Endothelial cell of umbilical vein (primary cell): ENCODE measurements at regions not wholly inside any gene's neighbourhood (a gene's known extent, or its start where the extent isn't known, plus 50 kb on each side); places are given as distances from the start of the nearest gene placed in this dataset.

ENCODE experiments used
- POLR2A ChIP-seq: IDR thresholded peaks from 2 replicates; pipeline ENCODE4 v1.6.1; 2012; ENCODE audit warnings: low read depth, mild to moderate bottlenecking, control low read depth, low read length
- TF ChIP-seq, protein P1 (sequence below), 2 donors: IDR thresholded peaks; 1 replicate in 1 of 2; 2 replicates in 1 of 2; pipeline ENCODE4 v1.5.1; 2011; ENCODE audit warnings: low read length in 2 of 2, mild to moderate bottlenecking in 2 of 2, moderate library complexity in 2 of 2, control low read depth in 1 of 2, inconsistent platforms in 1 of 2, low read depth in 1 of 2; ENCODE audit not compliant: insufficient read depth in 1 of 2; ENCODE audit errors: extremely low read depth in 1 of 2
- TF ChIP-seq, protein P2 (sequence below): IDR thresholded peaks from 2 replicates; pipeline ENCODE4 v1.6.1; 2011; ENCODE audit not compliant: insufficient read depth, insufficient read length

DNA sequence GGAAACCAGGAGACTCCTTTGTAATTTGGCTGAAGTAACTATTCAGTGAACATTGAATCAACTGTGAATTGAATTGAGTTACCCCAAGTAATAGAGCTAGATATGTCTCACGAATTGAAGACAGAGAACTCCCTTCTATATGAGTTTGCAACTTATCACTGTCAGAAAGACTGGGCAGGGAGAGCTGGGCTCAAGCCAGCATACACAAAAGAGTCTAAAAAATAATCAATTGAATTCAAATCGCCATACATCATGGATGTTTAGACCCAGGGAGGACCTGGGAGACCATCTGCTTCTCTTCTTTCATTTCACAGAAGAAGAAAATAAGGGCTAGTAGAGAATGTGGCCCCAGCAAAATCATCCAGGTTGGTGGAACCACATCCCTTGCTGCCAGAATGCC is 503.1 kb upstream of the AUTS2 start:
- no peak for TF ChIP-seq POLR2A
- TF ChIP-seq, protein P1, sequence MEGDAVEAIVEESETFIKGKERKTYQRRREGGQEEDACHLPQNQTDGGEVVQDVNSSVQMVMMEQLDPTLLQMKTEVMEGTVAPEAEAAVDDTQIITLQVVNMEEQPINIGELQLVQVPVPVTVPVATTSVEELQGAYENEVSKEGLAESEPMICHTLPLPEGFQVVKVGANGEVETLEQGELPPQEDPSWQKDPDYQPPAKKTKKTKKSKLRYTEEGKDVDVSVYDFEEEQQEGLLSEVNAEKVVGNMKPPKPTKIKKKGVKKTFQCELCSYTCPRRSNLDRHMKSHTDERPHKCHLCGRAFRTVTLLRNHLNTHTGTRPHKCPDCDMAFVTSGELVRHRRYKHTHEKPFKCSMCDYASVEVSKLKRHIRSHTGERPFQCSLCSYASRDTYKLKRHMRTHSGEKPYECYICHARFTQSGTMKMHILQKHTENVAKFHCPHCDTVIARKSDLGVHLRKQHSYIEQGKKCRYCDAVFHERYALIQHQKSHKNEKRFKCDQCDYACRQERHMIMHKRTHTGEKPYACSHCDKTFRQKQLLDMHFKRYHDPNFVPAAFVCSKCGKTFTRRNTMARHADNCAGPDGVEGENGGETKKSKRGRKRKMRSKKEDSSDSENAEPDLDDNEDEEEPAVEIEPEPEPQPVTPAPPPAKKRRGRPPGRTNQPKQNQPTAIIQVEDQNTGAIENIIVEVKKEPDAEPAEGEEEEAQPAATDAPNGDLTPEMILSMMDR (IDR thresholded peaks at IDR 0.05; ENCODE audit: extremely low read depth in 1 of 2, insufficient read depth in 1 of 2, low read depth in 1 of 2, low read length in 2 of 2), result no peak
- TF ChIP-seq, protein P2, sequence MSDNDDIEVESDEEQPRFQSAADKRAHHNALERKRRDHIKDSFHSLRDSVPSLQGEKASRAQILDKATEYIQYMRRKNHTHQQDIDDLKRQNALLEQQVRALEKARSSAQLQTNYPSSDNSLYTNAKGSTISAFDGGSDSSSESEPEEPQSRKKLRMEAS, result no peak
